HG03280 (cell line): ENCODE measurements at regions not wholly inside any gene's neighbourhood (a gene's known extent, or its start where the extent isn't known, plus 50 kb on each side); places are given as distances from the start of the nearest gene placed in this dataset.
"Not testable (repeated sequence)": the region's sequence is repeated elsewhere in the genome, so short reads cannot be mapped to it uniquely, and the experiment has no call there.

Experiments used
- ATAC-seq: cut with Tn5 transposase; IDR thresholded peaks from one replicate; pipeline ENCODE4 v1.9.1; 2021; ENCODE audit warnings: mild to moderate bottlenecking, moderate library complexity; ENCODE audit not compliant: unreplicated experiment

GRCh38 chr12:68387338-68387737 lies 55.2 kb upstream of the MDM1 start:
- ATAC-seq = no peak

GRCh38 chr12:68389305-68389704 lies 57.1 kb upstream of the MDM1 start:
- no peak for ATAC-seq

- no peak for ATAC-seq
These were observed 59.8 kb upstream of the MDM1 start for GRCh38 chr12:68391937-68392336.

GRCh38 chr12:68392376-68392775 lies 60.2 kb upstream of the MDM1 start:
- ATAC-seq = no peak

- no peak for ATAC-seq
These were observed 61.3 kb upstream of the MDM1 start for GRCh38 chr12:68393417-68393816.

- ATAC-seq = no peak
These were observed 65.5 kb upstream of the MDM1 start for GRCh38 chr12:68397566-68398158.

- not testable (repeated sequence) for ATAC-seq
These were observed 66.5 kb upstream of the MDM1 start for GRCh38 chr12:68398689-68399088.

- ATAC-seq = no peak
These were observed 68.2 kb upstream of the MDM1 start for GRCh38 chr12:68400226-68400829.

GRCh38 chr12:68402422-68402821 lies 70.3 kb upstream of the MDM1 start:
- ATAC-seq = no peak

GRCh38 chr12:68403296-68403695 lies 71.1 kb upstream of the MDM1 start:
- no peak for ATAC-seq

- ATAC-seq = no peak
These were observed 71.5 kb upstream of the MDM1 start for GRCh38 chr12:68403711-68404110.

GRCh38 chr12:68405343-68405781 lies 73.2 kb upstream of the MDM1 start:
- no peak for ATAC-seq

GRCh38 chr12:68406134-68406576 lies 74.0 kb upstream of the MDM1 start:
- no peak for ATAC-seq

- no peak for ATAC-seq
These were observed 74.7 kb upstream of the MDM1 start for GRCh38 chr12:68406911-68407310.

- ATAC-seq = no peak
These were observed 78.0 kb upstream of the MDM1 start for GRCh38 chr12:68410018-68410660.

GRCh38 chr12:68411371-68411770 lies 79.2 kb upstream of the MDM1 start:
- no peak for ATAC-seq

- ATAC-seq = no peak
These were observed 82.8 kb upstream of the MDM1 start for GRCh38 chr12:68414988-68415387.

GRCh38 chr12:68416350-68416749 lies 84.2 kb upstream of the MDM1 start:
- no peak for ATAC-seq

- no peak for ATAC-seq
These were observed 84.7 kb upstream of the MDM1 start for GRCh38 chr12:68416826-68417225.

- no peak for ATAC-seq
These were observed 85.9 kb upstream of the MDM1 start for GRCh38 chr12:68418137-68418460.

- ATAC-seq = no peak
These were observed 88.3 kb upstream of the MDM1 start for GRCh38 chr12:68420225-68421010.

- no peak for ATAC-seq
These were observed 90.0 kb upstream of the MDM1 start for GRCh38 chr12:68422159-68422558.
